Mesendoderm (in vitro differentiated cells): ENCODE measurements at regions not wholly inside any gene's neighbourhood (a gene's known extent, or its start where the extent isn't known, plus 50 kb on each side); places are given as distances from the start of the nearest gene placed in this dataset. TPM values are rescaled to one million over a fixed set of nuclear protein-coding genes. Genes with fewer than 3 reads are reported as not detected.

Experiments
- small RNA-seq: library from polyadenylated mRNA; stranded (forward); fragments of <200 nt; extraction: miRNeasy Mini kit (QIAGEN cat#:217004); gene quantifications from one replicate; pipeline ENCODE3, GENCODE V24; 2013; ENCODE audit not compliant: insufficient read depth

Small RNA genes lying in the stretch of these regions (small RNA-seq; reads per million reads assigned to genes)
- not detected for gene RF00019
